H1 (cell line): ENCODE measurements at regions not wholly inside any gene's neighbourhood (a gene's known extent, or its start where the extent isn't known, plus 50 kb on each side); places are given as distances from the start of the nearest gene placed in this dataset.

ENCODE experiments used
- CTCF ChIA-PET: fragments of 300-600 bp; sonication (Branson Sonifier 250); formaldehyde crosslinking; loops from one replicate; lab custom pipeline; 2021; ENCODE audit not compliant: partially characterized antibody; lab: Charles Lee
- POLR2A ChIA-PET: fragments of 300-600 bp; sonication (Branson Sonifier 250); formaldehyde crosslinking; loops from one replicate; lab custom pipeline; 2021; ENCODE audit warnings: inconsistent platforms; ENCODE audit not compliant: partially characterized antibody; lab: Charles Lee
- DNase-seq, 2 experiments: peaks; one replicate each; pipeline versions ENCODE4 v3.0.0 to v3.0.0-alpha.2; 2010 to 2022; ENCODE audit warnings: low spot score in 2 of 2, low read depth in 1 of 2, mixed read lengths in 1 of 2
- FAIRE-seq: peaks from 2 replicates; lab custom pipeline; 2011; peaks lifted over from hg19 to GRCh38; lab: Jason Lieb, UNC
- H2AFZ ChIP-seq: 2 replicates; pipeline ENCODE4 v1.8.1; 2012; ENCODE audit warnings: low read length, inconsistent platforms
- H2AK5ac ChIP-seq: 2 replicates; pipeline ENCODE4 v1.6.1; 2013; ENCODE audit warnings: low read depth, low read length
- H2BK120ac ChIP-seq: replicated peaks from 2 replicates; pipeline ENCODE3; 2013; ENCODE audit warnings: low read depth, low read length, inconsistent platforms
- H2BK12ac ChIP-seq: 2 replicates; pipeline ENCODE4 v1.6.1; 2013; ENCODE audit warnings: low read depth, low read length
- H2BK15ac ChIP-seq: 2 replicates; pipeline ENCODE4 v1.6.1; 2013; ENCODE audit warnings: low read length
- H2BK20ac ChIP-seq: 2 replicates; pipeline ENCODE4 v1.6.1; 2013; ENCODE audit warnings: low read length
- H2BK5ac ChIP-seq: 2 replicates; pipeline ENCODE4 v1.6.1; 2013; ENCODE audit warnings: low read depth, low read length
- H3K14ac ChIP-seq: 2 replicates; pipeline ENCODE4 v1.6.1; 2013; ENCODE audit warnings: inconsistent platforms; ENCODE audit not compliant: insufficient read length
- H3K18ac ChIP-seq: 2 replicates; pipeline ENCODE4 v1.6.1; 2013; ENCODE audit warnings: low read length; ENCODE audit errors: extremely low read depth
- H3K23ac ChIP-seq: 2 replicates; pipeline ENCODE4 v1.6.1; 2013; ENCODE audit warnings: inconsistent platforms; ENCODE audit not compliant: insufficient read length
- H3K23me2 ChIP-seq: 2 replicates; pipeline ENCODE4 v1.6.1; 2013; ENCODE audit warnings: low read depth, low read length
- H3K27ac ChIP-seq: 2 replicates; pipeline ENCODE4 v1.6.1; 2011; ENCODE audit warnings: low read depth, low read length, inconsistent platforms
- H3K27me3 ChIP-seq, 4 experiments: replicated peaks in 1 of 4; 1 replicate in 1 of 4; 2 replicates in 3 of 4; pipeline versions ENCODE4 v1.6.1 to v1.8.1; 2011 to 2013; ENCODE audit warnings: low read length in 3 of 4, mild to moderate bottlenecking in 3 of 4, inconsistent platforms in 2 of 4, mixed read lengths in 2 of 4, moderate library complexity in 1 of 4; ENCODE audit not compliant: control insufficient read depth in 3 of 4, insufficient read depth in 3 of 4; ENCODE audit errors: extremely low read depth in 1 of 4
- H3K36me3 ChIP-seq, 4 experiments: 2 replicates each; pipeline versions ENCODE4 v1.6.1 to v1.8.1; 2011 to 2013; ENCODE audit warnings: mild to moderate bottlenecking in 4 of 4, low read length in 3 of 4, moderate library complexity in 2 of 4, control low read depth in 1 of 4, inconsistent platforms in 1 of 4; ENCODE audit not compliant: insufficient read depth in 4 of 4, control insufficient read depth in 2 of 4
- H3K4ac ChIP-seq: replicated peaks from 2 replicates; pipeline ENCODE3; 2013; ENCODE audit warnings: low read length, low read depth, mixed read lengths, inconsistent platforms; ENCODE audit not compliant: insufficient read length
- H3K4me1 ChIP-seq, 4 experiments: replicated peaks in 1 of 4; 1 replicate in 1 of 4; 2 replicates in 3 of 4; pipeline versions ENCODE4 v1.6.1 to v1.8.1; 2011 to 2013; ENCODE audit warnings: low read length in 3 of 4, inconsistent platforms in 2 of 4, mixed read lengths in 1 of 4; ENCODE audit not compliant: insufficient read depth in 4 of 4, control insufficient read depth in 3 of 4
- H3K4me2 ChIP-seq, 2 experiments: 2 replicates each; pipeline versions ENCODE4 v1.6.1 to v1.8.1; 2011 to 2013; ENCODE audit warnings: low read depth in 2 of 2, low read length in 2 of 2, control low read depth in 1 of 2, inconsistent platforms in 1 of 2, mild to moderate bottlenecking in 1 of 2; ENCODE audit not compliant: insufficient read depth in 1 of 2
- H3K4me3 ChIP-seq, 4 experiments: fragments of 200-600, 300-600 bp in 1 of 4; sonication (generic), shearing (Covaris generic), sonication (Bioruptor Twin) in 1 of 4; 2 replicates each; pipeline versions ENCODE4 v1.5.1 to v1.8.1; 2011 to 2016; ENCODE audit warnings: low read length in 4 of 4, low read depth in 3 of 4, control low read depth in 2 of 4, inconsistent platforms in 2 of 4, mild to moderate bottlenecking in 2 of 4, mixed read lengths in 1 of 4, moderate library complexity in 1 of 4; ENCODE audit not compliant: insufficient read depth in 2 of 4; ENCODE audit errors: extremely low read depth in 1 of 4
- H3K56ac ChIP-seq: replicated peaks from 2 replicates; pipeline ENCODE3; 2013; ENCODE audit warnings: low read depth, mild to moderate bottlenecking, mixed read lengths, low read length, inconsistent platforms; ENCODE audit not compliant: insufficient read length
- H3K79me1 ChIP-seq: 2 replicates; pipeline ENCODE4 v1.6.1; 2013; ENCODE audit warnings: low read depth, low read length, control low read depth
- H3K79me2 ChIP-seq, 2 experiments: 2 replicates each; pipeline versions ENCODE4 v1.6.1 to v1.8.1; 2012 to 2013; ENCODE audit warnings: low read length in 2 of 2, mild to moderate bottlenecking in 2 of 2, inconsistent platforms in 1 of 2; ENCODE audit not compliant: insufficient read depth in 2 of 2, control insufficient read depth in 1 of 2
- H3K9ac ChIP-seq, 4 experiments: replicated peaks in 1 of 4; 1 replicate in 1 of 4; 2 replicates in 3 of 4; pipeline versions ENCODE4 v1.6.1 to v1.8.1; 2011 to 2013; ENCODE audit warnings: low read depth in 3 of 4, low read length in 3 of 4, control low read depth in 2 of 4, mild to moderate bottlenecking in 2 of 4, moderate library complexity in 2 of 4, inconsistent platforms in 1 of 4; ENCODE audit errors: extremely low read depth in 1 of 4
- H3K9me3 ChIP-seq, 2 experiments: 2 replicates each; pipeline versions ENCODE4 v1.6.1 to v1.8.1; 2012 to 2013; ENCODE audit warnings: mild to moderate bottlenecking in 2 of 2, moderate library complexity in 2 of 2, control low read depth in 1 of 2, inconsistent platforms in 1 of 2, low read depth in 1 of 2, low read length in 1 of 2, mixed read lengths in 1 of 2; ENCODE audit not compliant: insufficient read depth in 2 of 2
- H4K20me1 ChIP-seq, 2 experiments: replicated peaks in 1 of 2; 2 replicates each; pipeline versions ENCODE3 to v1.8.1; 2011 to 2013; ENCODE audit warnings: inconsistent platforms in 2 of 2, low read length in 2 of 2, mild to moderate bottlenecking in 1 of 2; ENCODE audit not compliant: insufficient read depth in 2 of 2, control insufficient read depth in 1 of 2
- H4K5ac ChIP-seq: 2 replicates; pipeline ENCODE4 v1.6.1; 2013; ENCODE audit warnings: low read length, low read depth, mixed read lengths, inconsistent platforms; ENCODE audit not compliant: insufficient read length
- H4K8ac ChIP-seq: 2 replicates; pipeline ENCODE4 v1.8.0; 2013; ENCODE audit warnings: mild to moderate bottlenecking, moderate library complexity, low read length, inconsistent platforms; ENCODE audit not compliant: insufficient read depth; ENCODE audit errors: extremely low read depth
- H4K91ac ChIP-seq: replicated peaks from 2 replicates; pipeline ENCODE3; 2013; ENCODE audit warnings: low read length, mixed read lengths, inconsistent platforms; ENCODE audit not compliant: insufficient read length
- CTBP2 ChIP-seq: IDR thresholded peaks from 2 replicates; pipeline ENCODE4 v1.7.0; 2011; ENCODE audit warnings: borderline replicate concordance, mild to moderate bottlenecking, moderate library complexity, mixed read lengths, low read length; ENCODE audit not compliant: insufficient read depth, insufficient read length
- SP2 ChIP-seq: IDR thresholded peaks from 2 replicates; pipeline ENCODE4 v1.6.1; 2012; ENCODE audit warnings: mild to moderate bottlenecking, low read length, inconsistent platforms
- WGBS, 2 experiments: shearing (Covaris generic) in 1 of 2; methylation state at CpG; one replicate each; pipeline versions ENCODE4 v1.1.6 to v1.1.7; 2013 to 2015; ENCODE audit warnings: low lambda C conversion rate in 2 of 2, mixed read lengths in 2 of 2, inconsistent platforms in 1 of 2, low coverage in 1 of 2, missing lambda C conversion rate in 1 of 2; ENCODE audit not compliant: insufficient replicate concordance in 2 of 2, insufficient coverage in 1 of 2, insufficient read length in 1 of 2; ENCODE audit errors: extremely low coverage in 1 of 2, missing lambda C conversion rate in 1 of 2; 5-methylcytosine and 5-hydroxymethylcytosine counted together

GRCh38 chr2:228532233-228532632, 350.7 kb upstream of the SPHKAP start:
- TF ChIP-seq SP2 (no peak), CTBP2 (no peak)
- Histone ChIP-seq H4K20me1 (no peaks in the 10 kb centered on the region), H2AFZ (no peak overlapping the region), H3K27ac (no peak overlapping the region), H2BK12ac (no peak overlapping the region), H2BK15ac (no peak overlapping the region), H3K79me1 (no peaks in the 10 kb centered on the region), H3K56ac (no peak overlapping the region), H4K5ac (no peak overlapping the region), H3K36me3 (no peaks in the 10 kb centered on the region; a peak in 1 of 8 replicates), H3K18ac (no peak overlapping the region), H4K91ac (no peak overlapping the region), H2AK5ac (no peak overlapping the region), H3K4me2 (no peak overlapping the region), H4K8ac (no peak overlapping the region), H3K4me3 (no peak overlapping the region), H3K9me3 (peaks cover 33 to 46% of the 10 kb centered on the region in 2 experiments), H2BK120ac (no peak overlapping the region), H3K27me3 (no peaks in the 10 kb centered on the region), H3K23ac (no peak overlapping the region), H3K14ac (no peak overlapping the region), H3K4ac (no peak overlapping the region), H3K4me1 (no peaks in the 10 kb centered on the region), H3K23me2 (no peaks in the 10 kb centered on the region), H3K9ac (no peak overlapping the region), H3K79me2 (no peaks in the 10 kb centered on the region), H2BK5ac (no peak overlapping the region), H2BK20ac (no peak overlapping the region)
- ChIA-PET CTCF (interaction anchor here (0.6 to 1.6 kb wide), 2 partner anchors 25 to 231 kb away, joined by 5 read pairs; no protein-coding TSS in a partner anchor), POLR2A (no interaction called here)
- no peak for DNase-seq
- 76% methylated on average over 1 of the region's 1 CpG; no CpG with 5 or more reads in 1 of the 2 experiments for WGBS, 2 experiments
- no peak for FAIRE-seq
